Natural killer cell (primary cell): ENCODE measurements at regions not wholly inside any gene's neighbourhood (a gene's known extent, or its start where the extent isn't known, plus 50 kb on each side); places are given as distances from the start of the nearest gene placed in this dataset.

Experiments used
- ATAC-seq, 3 donors: fragments of 150-1000 bp in 2 of 3; fragments of 200-7000 bp in 1 of 3; cut with Tn5 transposase; 1 replicate in 1 of 3; 2 replicates in 2 of 3; pipeline ENCODE4 v1.10.0; 2021; ENCODE audit warnings: mild to moderate bottlenecking in 2 of 3, moderate library complexity in 2 of 3
- DNase-seq, 2 donors: peaks; one replicate each; pipeline versions ENCODE4 v3.0.0 to v3.0.0-alpha.2; 2013 to 2021; ENCODE audit warnings: mixed read lengths in 1 of 2
- H3K27ac ChIP-seq: one replicate; pipeline ENCODE4 v1.5.1; 2013; ENCODE audit warnings: mild to moderate bottlenecking, low read length
- H3K27me3 ChIP-seq: one replicate; pipeline ENCODE4 v1.6.1; 2013; ENCODE audit warnings: low read length; ENCODE audit not compliant: control insufficient read depth, insufficient read depth
- H3K36me3 ChIP-seq: one replicate; pipeline ENCODE4 v1.6.1; 2013; ENCODE audit warnings: low read length; ENCODE audit not compliant: control insufficient read depth, insufficient read depth
- H3K4me1 ChIP-seq: one replicate; pipeline ENCODE4 v1.6.1; 2013; ENCODE audit warnings: low read length; ENCODE audit not compliant: control insufficient read depth, insufficient read depth
- H3K4me3 ChIP-seq: one replicate; pipeline ENCODE4 v1.5.1; 2013; ENCODE audit warnings: low read length
- H3K9me3 ChIP-seq: one replicate; pipeline ENCODE4 v1.6.1; 2013; ENCODE audit warnings: low read length; ENCODE audit not compliant: control insufficient read depth, insufficient read depth
- H3K27ac Mint-ChIP-seq, 2 donors: one replicate each; pipeline ENCODE4 v1.8.0; 2022; ENCODE audit warnings: mild to moderate bottlenecking in 2 of 2, mixed read lengths in 2 of 2, moderate library complexity in 1 of 2
- H3K27me3 Mint-ChIP-seq, 2 donors: one replicate each; pipeline ENCODE4 v1.8.0; 2022; ENCODE audit warnings: low read depth in 2 of 2, mixed read lengths in 2 of 2
- H3K36me3 Mint-ChIP-seq: one replicate; pipeline ENCODE4 v1.8.0; 2022; ENCODE audit warnings: mixed read lengths
- H3K4me1 Mint-ChIP-seq, 2 donors: one replicate each; pipeline ENCODE4 v1.8.0; 2022; ENCODE audit warnings: mixed read lengths in 2 of 2
- H3K4me3 Mint-ChIP-seq: one replicate; pipeline ENCODE4 v1.8.0; 2022; ENCODE audit warnings: mild to moderate bottlenecking, moderate library complexity, mixed read lengths
- H3K9me3 Mint-ChIP-seq, 2 donors: one replicate each; pipeline ENCODE4 v1.8.0; 2022; ENCODE audit warnings: mixed read lengths in 2 of 2
- CTCF ChIP-seq: fragments of 200-600 bp; IDR thresholded peaks from one replicate; pipeline ENCODE4 v1.8.0; 2022; ENCODE audit warnings: antibody characterized with exemption
- WGBS: methylation state at CpG from one replicate; pipeline ENCODE4 v1.1.7; 2013; ENCODE audit warnings: missing lambda C conversion rate; ENCODE audit not compliant: insufficient coverage; 5-methylcytosine and 5-hydroxymethylcytosine counted together
- intact Hi-C: fragments of 100-400 bp; cut with micrococcal nuclease; formaldehyde crosslinking; loops from one replicate; pipeline ENCODE4 v1.14.2; 2022

GRCh38 chr5:2801577-2802525 is 50.4 kb upstream of the IRX2 start:
- intact Hi-C loops: no loop called here
- H3K27ac Mint-ChIP-seq: no peak overlapping the region
- DNase-seq (no peak), ATAC-seq (no peak)
- H3K9me3 Mint-ChIP-seq: peaks cover 2 to 4% of the 10 kb centered on the region in 2 donors
- Histone ChIP-seq H3K4me3 (no peak overlapping the region), H3K36me3 (no peaks in the 10 kb centered on the region), H3K4me1 (no peaks in the 10 kb centered on the region), H3K27me3 (no peaks in the 10 kb centered on the region), H3K27ac (no peak overlapping the region), H3K9me3 (no peaks in the 10 kb centered on the region)
- H3K27me3 Mint-ChIP-seq: no peaks in the 10 kb centered on the region
- 52% methylated on average over 16 of the region's 18 CpGs for WGBS
- H3K4me3 Mint-ChIP-seq: no peak overlapping the region
- TF ChIP-seq CTCF: no peak
- no peaks in the 10 kb centered on the region for H3K36me3 Mint-ChIP-seq
- no peaks in the 10 kb centered on the region for H3K4me1 Mint-ChIP-seq
